Uterus (tissue), 3 donors: ENCODE measurements at regions not wholly inside any gene's neighbourhood (a gene's known extent, or its start where the extent isn't known, plus 50 kb on each side); places are given as distances from the start of the nearest gene placed in this dataset.

Experiments
- DNase-seq, 2 donors: peaks; one replicate each; pipeline ENCODE4 v3.0.0-alpha.2; 2019 to 2020
- H3K27ac ChIP-seq, 2 donors: fragments of 200-600 bp; sonication (generic); 1 replicate in 1 of 2; 2 replicates in 1 of 2; pipeline ENCODE4 v1.5.1; 2016 to 2018
- H3K27me3 ChIP-seq, 2 donors: fragments of 200-600 bp; sonication (generic); one replicate each; pipeline ENCODE4 v1.5.1; 2018 to 2019; ENCODE audit warnings: control low read depth in 1 of 2
- H3K36me3 ChIP-seq, 2 donors: fragments of 200-600 bp; sonication (generic); one replicate each; pipeline ENCODE4 v1.5.1; 2019; ENCODE audit warnings: control low read depth in 1 of 2
- H3K4me1 ChIP-seq, 2 donors: fragments of 200-600 bp; sonication (generic); one replicate each; pipeline ENCODE4 v1.5.1; 2018 to 2019; ENCODE audit warnings: control low read depth in 1 of 2
- H3K4me3 ChIP-seq, 2 donors: fragments of 200-600 bp; sonication (generic); 1 replicate in 1 of 2; 2 replicates in 1 of 2; pipeline ENCODE4 v1.5.1; 2018 to 2019; ENCODE audit warnings: mild to moderate bottlenecking in 1 of 2
- H3K9me3 ChIP-seq, 2 donors: fragments of 200-600 bp; sonication (generic); one replicate each; pipeline ENCODE4 v1.5.1; 2019; ENCODE audit warnings: control low read depth in 1 of 2
- POLR2A ChIP-seq, 2 donors: fragments of 450-650 bp; IDR thresholded peaks; one replicate each; pipeline ENCODE4 v1.6.1; 2016; ENCODE audit warnings: antibody characterized with exemption in 2 of 2, mild to moderate bottlenecking in 1 of 2, moderate library complexity in 1 of 2
- intact Hi-C: fragments of 100-400 bp; cut with DNase I; formaldehyde crosslinking; loops from one replicate; pipeline ENCODE4 v1.15.1; 2023; ENCODE audit warnings: low total_unique reads
- TF ChIP-seq, protein P1 (sequence below), 4 experiments: fragments of 200-600 bp in 2 of 4; fragments of 450-650 bp in 2 of 4; sonication (generic) in 2 of 4; IDR thresholded peaks; one replicate each; pipeline ENCODE4 v1.5.1; 2016 to 2019; ENCODE audit warnings: antibody characterized with exemption in 4 of 4, mild to moderate bottlenecking in 2 of 4, moderate library complexity in 1 of 4
- donor health status: DM: yes; HTN: yes; CAD: no.

DNA sequence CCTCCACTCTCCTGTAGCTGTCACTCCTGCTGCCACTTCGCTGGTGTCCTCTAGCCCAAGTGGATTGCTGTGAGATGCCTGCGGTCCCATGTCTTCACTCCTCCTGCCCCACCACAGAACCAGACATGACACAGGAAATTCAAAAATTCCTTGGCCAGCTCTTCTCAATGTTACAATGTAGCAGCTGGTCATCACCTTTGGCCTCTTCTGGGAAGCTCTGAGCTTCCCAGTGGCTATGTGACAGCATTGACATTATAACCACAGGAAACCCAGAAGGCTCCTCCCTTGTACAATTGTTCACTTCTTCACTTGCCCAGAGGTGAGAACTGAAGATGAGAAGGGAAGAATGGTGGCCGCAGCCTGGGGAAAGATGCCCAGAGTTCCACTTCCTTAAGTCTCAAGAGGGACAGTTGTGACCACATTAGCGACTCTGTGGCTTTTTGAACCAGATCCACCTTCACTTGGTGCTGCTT, 76.1 kb upstream of the NAA20 start:
- Histone ChIP-seq H3K4me3 (no peak overlapping the region), H3K36me3 (no peaks in the 10 kb centered on the region), H3K4me1 (no peaks in the 10 kb centered on the region), H3K27ac (no peak overlapping the region), H3K27me3 (no peaks in the 10 kb centered on the region), H3K9me3 (no peaks in the 10 kb centered on the region)
- intact Hi-C loops: no loop called here
- no peak for DNase-seq
- TF ChIP-seq, protein P1, sequence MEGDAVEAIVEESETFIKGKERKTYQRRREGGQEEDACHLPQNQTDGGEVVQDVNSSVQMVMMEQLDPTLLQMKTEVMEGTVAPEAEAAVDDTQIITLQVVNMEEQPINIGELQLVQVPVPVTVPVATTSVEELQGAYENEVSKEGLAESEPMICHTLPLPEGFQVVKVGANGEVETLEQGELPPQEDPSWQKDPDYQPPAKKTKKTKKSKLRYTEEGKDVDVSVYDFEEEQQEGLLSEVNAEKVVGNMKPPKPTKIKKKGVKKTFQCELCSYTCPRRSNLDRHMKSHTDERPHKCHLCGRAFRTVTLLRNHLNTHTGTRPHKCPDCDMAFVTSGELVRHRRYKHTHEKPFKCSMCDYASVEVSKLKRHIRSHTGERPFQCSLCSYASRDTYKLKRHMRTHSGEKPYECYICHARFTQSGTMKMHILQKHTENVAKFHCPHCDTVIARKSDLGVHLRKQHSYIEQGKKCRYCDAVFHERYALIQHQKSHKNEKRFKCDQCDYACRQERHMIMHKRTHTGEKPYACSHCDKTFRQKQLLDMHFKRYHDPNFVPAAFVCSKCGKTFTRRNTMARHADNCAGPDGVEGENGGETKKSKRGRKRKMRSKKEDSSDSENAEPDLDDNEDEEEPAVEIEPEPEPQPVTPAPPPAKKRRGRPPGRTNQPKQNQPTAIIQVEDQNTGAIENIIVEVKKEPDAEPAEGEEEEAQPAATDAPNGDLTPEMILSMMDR (IDR thresholded peaks at IDR 0.05): no peak
- TF ChIP-seq POLR2A (IDR thresholded peaks at IDR 0.05): no peak

- Histone ChIP-seq H3K27ac (peak overlapping the region in 1 of 2 donors; percentile 3), H3K36me3 (no peaks in the 10 kb centered on the region), H3K4me3 (no peak overlapping the region), H3K27me3 (no peaks in the 10 kb centered on the region), H3K9me3 (no peaks in the 10 kb centered on the region), H3K4me1 (no peaks in the 10 kb centered on the region)
- no peak for TF ChIP-seq POLR2A (IDR thresholded peaks at IDR 0.05)
- TF ChIP-seq, protein P1 (IDR thresholded peaks at IDR 0.05): no peak
- intact Hi-C loops: no loop called here
- no peak for DNase-seq
Observed at GRCh38 chr20:19942611-19943010, 74.6 kb upstream of the NAA20 start.

- TF ChIP-seq, protein P1 (IDR thresholded peaks at IDR 0.05): no peak
- no peak for TF ChIP-seq POLR2A (IDR thresholded peaks at IDR 0.05)
- H3K4me3 ChIP-seq: no peak overlapping the region
- H3K4me1 ChIP-seq: no peaks in the 10 kb centered on the region
- DNase-seq: no peak
- intact Hi-C loops: no loop called here
- peak overlapping the region; percentile 35 to 38 for H3K27ac ChIP-seq
- no peaks in the 10 kb centered on the region for H3K9me3 ChIP-seq
- H3K36me3 ChIP-seq: no peaks in the 10 kb centered on the region
- no peaks in the 10 kb centered on the region for H3K27me3 ChIP-seq
Observed at GRCh38 chr20:19943061-19943521, 74.1 kb upstream of the NAA20 start.

DNA sequence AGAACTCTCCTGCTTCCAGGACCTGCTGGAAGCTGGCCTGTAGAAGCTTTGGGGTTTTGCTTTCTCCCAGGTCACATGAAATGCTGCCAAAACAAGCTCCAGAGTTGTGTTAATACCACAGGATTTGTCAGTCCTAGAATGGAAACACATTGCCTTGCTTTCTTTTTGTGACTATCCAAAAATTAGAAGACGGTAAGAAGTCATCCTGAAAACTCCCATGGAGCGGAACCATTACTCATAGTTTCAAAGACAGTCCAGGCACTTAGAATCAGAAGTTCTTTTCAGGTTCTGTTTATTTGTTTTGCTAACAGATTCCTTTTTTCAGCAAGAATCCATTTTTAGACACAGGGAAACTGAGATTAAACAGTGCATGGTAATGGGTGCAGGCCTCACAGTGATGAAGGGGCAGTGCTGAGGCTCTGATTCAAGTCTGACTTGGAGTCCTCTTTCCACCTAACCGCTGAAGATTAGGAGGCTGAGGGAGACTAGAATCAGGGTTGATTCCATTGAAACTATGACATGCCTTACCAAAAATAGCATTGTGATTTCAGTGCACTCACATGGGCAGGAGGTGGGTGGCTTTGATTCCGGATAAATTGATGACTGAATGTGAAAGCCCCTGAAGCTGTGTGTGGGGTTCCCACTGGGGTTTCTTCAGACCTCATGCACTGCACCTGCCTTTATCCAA, 72.2 kb upstream of the NAA20 start:
- H3K9me3 ChIP-seq: no peaks in the 10 kb centered on the region
- intact Hi-C loops: no loop called here
- H3K27ac ChIP-seq: peak overlapping the region; percentile 4 to 58
- H3K4me1 ChIP-seq: no peaks in the 10 kb centered on the region
- no peak overlapping the region for H3K4me3 ChIP-seq
- H3K36me3 ChIP-seq: no peaks in the 10 kb centered on the region
- no peak for DNase-seq
- TF ChIP-seq, protein P1 (IDR thresholded peaks at IDR 0.05): no peak
- no peak for TF ChIP-seq POLR2A (IDR thresholded peaks at IDR 0.05)
- H3K27me3 ChIP-seq: no peaks in the 10 kb centered on the region

DNA sequence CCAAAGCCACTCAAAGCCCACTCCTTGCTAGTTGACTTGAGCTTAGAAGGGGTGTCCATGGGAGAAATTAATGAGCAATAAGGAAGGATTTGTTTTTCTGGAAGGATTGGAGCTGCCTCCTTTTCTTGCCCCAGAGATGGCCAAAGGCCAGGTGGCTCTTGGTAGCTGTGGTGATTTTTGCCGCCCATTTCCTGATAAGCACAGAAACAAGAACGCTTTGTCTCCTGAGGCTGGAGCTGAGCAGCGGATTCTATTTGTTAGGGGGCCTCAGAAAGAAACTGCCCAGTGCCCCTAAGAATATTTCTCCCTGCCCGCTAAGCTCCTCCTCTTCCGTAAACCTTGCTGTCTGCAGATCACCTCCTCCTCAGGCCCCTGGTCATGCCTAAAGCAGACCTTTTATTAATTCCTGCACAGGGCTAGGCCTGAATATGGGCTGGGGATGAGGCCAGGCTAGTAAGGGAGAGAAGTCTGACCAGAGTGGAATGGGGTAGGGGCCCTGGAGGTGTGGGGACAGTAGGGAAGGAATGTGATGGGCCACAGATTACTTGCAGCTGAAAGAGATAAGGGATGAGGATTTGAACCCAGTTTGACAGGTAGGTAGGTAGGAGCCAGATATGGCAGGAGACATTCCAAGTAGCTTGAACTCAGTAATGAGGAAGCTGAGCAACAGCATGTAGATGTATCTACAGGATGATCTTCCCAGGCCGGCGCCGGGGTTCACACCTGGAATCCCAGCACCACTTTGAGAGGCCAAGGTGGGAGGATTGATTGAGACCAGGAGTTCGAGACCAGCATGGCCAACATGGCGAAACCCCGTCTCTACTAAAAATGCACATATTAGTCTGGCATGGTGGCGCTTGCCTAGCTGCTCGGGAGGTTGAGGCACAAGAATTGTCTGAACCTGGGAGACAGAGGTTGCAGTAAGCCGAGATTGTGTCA, 71.2 kb upstream of the NAA20 start:
- Histone ChIP-seq H3K27ac (peak overlapping the region; percentile 8 to 58), H3K4me1 (no peaks in the 10 kb centered on the region)
- intact Hi-C loops: no loop called here

More for the DNA sequence above, 71.2 kb upstream of the NAA20 start:
- no peak overlapping the region for H3K4me3 ChIP-seq
- no peaks in the 10 kb centered on the region for H3K9me3 ChIP-seq
- H3K27me3 ChIP-seq: no peaks in the 10 kb centered on the region
- no peak for TF ChIP-seq POLR2A (IDR thresholded peaks at IDR 0.05)
- TF ChIP-seq, protein P1 (IDR thresholded peaks at IDR 0.05): no peak
- H3K36me3 ChIP-seq: no peaks in the 10 kb centered on the region
- no peak for DNase-seq
